HEK293T (cell line): ENCODE measurements at regions not wholly inside any gene's neighbourhood (a gene's known extent, or its start where the extent isn't known, plus 50 kb on each side); places are given as distances from the start of the nearest gene placed in this dataset.

Experiments used
- CTCF ChIA-PET: fragments of 350-600 bp; formaldehyde crosslinking; extraction: SDS; loops from one replicate; lab custom pipeline; 2021; ENCODE audit warnings: antibody characterized with exemption, inconsistent platforms; lab: Yijun Ruan, JAX
- POLR2A ChIA-PET: fragments of 350-600 bp; formaldehyde crosslinking; extraction: SDS; loops from one replicate; lab custom pipeline; 2020; ENCODE audit warnings: antibody characterized with exemption, inconsistent platforms; lab: Yijun Ruan, JAX
- DNase-seq: peaks from one replicate; pipeline ENCODE4 v3.0.0; 2012; ENCODE audit warnings: mixed read lengths; ENCODE audit errors: extremely low spot score
- ARNT ChIP-seq: fragments of 450-650 bp; IDR thresholded peaks from 2 replicates; pipeline ENCODE4 v1.6.1; 2017; ENCODE audit warnings: mild to moderate bottlenecking
- BHLHE40 ChIP-seq: fragments of 450-650 bp; IDR thresholded peaks from 2 replicates; pipeline ENCODE4 v1.6.1; 2016; ENCODE audit warnings: mild to moderate bottlenecking, moderate library complexity, borderline replicate concordance
- CTBP1 ChIP-seq: fragments of 450-650 bp; IDR thresholded peaks from 2 replicates; pipeline ENCODE4 v1.6.1; 2016; ENCODE audit warnings: borderline replicate concordance
- ELF4 ChIP-seq: fragments of 450-650 bp; IDR thresholded peaks from 2 replicates; pipeline ENCODE4 v1.6.1; 2017; ENCODE audit warnings: antibody characterized with exemption
- FOXA1 ChIP-seq: fragments of 450-650 bp; IDR thresholded peaks from 2 replicates; pipeline ENCODE4 v1.6.1; 2016; ENCODE audit warnings: mild to moderate bottlenecking
- FOXK2 ChIP-seq: fragments of 450-650 bp; IDR thresholded peaks from 2 replicates; pipeline ENCODE4 v1.6.1; 2016; ENCODE audit warnings: mild to moderate bottlenecking
- FOXM1 ChIP-seq: fragments of 450-650 bp; IDR thresholded peaks from 2 replicates; pipeline ENCODE4 v1.6.1; 2017; ENCODE audit warnings: mild to moderate bottlenecking, borderline replicate concordance
- HDGF ChIP-seq: fragments of 450-650 bp; IDR thresholded peaks from 2 replicates; pipeline ENCODE4 v1.6.1; 2017; ENCODE audit warnings: antibody characterized with exemption, borderline replicate concordance
- L3MBTL2 ChIP-seq: fragments of 450-650 bp; conservative IDR thresholded peaks from 2 replicates; pipeline ENCODE4 v1.6.1; 2016; ENCODE audit warnings: mild to moderate bottlenecking
- LEF1 ChIP-seq: fragments of 450-650 bp; IDR thresholded peaks from 2 replicates; pipeline ENCODE4 v1.6.1; 2017; ENCODE audit warnings: mild to moderate bottlenecking, borderline replicate concordance
- NFRKB ChIP-seq: fragments of 450-650 bp; IDR thresholded peaks from 2 replicates; pipeline ENCODE4 v1.6.1; 2016; ENCODE audit warnings: mild to moderate bottlenecking, moderate library complexity
- PKNOX1 ChIP-seq: fragments of 450-650 bp; IDR thresholded peaks from 2 replicates; pipeline ENCODE4 v1.6.1; 2016
- SP1 ChIP-seq: fragments of 450-650 bp; IDR thresholded peaks from 2 replicates; pipeline ENCODE4 v1.6.1; 2017
- SUZ12 ChIP-seq: fragments of 450-650 bp; IDR thresholded peaks from 2 replicates; pipeline ENCODE4 v1.6.1; 2016; ENCODE audit warnings: mild to moderate bottlenecking
- TARDBP ChIP-seq: fragments of 450-650 bp; IDR thresholded peaks from 2 replicates; pipeline ENCODE4 v1.6.1; 2016
- ZNF384 ChIP-seq: fragments of 450-650 bp; IDR thresholded peaks from 2 replicates; pipeline ENCODE4 v1.6.1; 2016

DNA sequence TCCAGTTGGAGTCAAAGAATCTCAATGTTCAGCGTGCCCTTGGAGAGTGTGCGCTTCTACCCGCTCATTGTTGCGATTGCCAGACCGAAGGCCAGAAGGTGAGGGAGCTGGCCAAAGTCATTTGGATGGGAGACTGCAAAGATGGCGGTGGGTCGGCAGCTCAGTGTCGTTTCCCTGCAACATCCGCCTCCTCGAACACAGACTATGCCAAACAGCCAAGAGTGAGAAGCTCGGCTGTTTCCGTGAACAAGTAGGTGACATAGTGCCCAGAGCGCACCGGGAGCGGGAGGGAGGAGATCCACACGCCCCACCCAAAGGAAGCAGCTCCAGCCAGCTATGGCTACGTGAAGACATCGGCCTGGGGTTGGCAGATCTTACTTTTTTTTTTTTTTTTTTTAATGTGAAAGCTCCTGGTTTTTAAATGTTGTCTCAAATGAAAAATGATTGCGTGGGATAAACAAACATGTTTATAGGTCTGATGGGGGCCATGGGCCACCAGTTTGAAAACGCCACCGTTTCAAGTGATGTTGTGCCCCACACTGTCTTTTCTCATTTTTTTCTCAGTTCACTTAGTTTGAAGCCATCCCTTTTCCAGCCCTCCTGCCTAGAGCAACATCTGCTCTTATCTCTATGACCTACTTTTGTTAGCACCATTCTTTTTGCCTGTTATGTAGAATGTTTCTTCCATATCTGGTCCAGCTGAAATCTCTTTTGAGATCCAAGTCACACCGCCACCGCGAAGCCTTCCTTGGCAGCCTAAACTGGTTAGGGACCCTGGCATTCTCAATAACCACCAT is 682.4 kb downstream of the RNF144A start:
- POLR2A ChIA-PET, result no interaction called here

GRCh38 chr2:7601990-7602389 is 684.8 kb downstream of the RNF144A start:
- CTCF ChIA-PET, result no interaction called here
- no peak for DNase-seq
- TF ChIP-seq ELF4 (no peak), PKNOX1 (no peak), CTBP1 (no peak), NFRKB (no peak), LEF1 (no peak), FOXM1 (no peak), FOXK2 (no peak), SUZ12 (no peak)
- POLR2A ChIA-PET, result no interaction called here

More for the DNA sequence above, 682.4 kb downstream of the RNF144A start:
- TF ChIP-seq SP1 (no peak), FOXK2 (no peak)
- no peak for DNase-seq
- CTCF ChIA-PET, result interaction anchor here (0.6 kb wide), 1 partner anchor 826 kb away, joined by 4 read pairs; no protein-coding TSS in a partner anchor

DNA sequence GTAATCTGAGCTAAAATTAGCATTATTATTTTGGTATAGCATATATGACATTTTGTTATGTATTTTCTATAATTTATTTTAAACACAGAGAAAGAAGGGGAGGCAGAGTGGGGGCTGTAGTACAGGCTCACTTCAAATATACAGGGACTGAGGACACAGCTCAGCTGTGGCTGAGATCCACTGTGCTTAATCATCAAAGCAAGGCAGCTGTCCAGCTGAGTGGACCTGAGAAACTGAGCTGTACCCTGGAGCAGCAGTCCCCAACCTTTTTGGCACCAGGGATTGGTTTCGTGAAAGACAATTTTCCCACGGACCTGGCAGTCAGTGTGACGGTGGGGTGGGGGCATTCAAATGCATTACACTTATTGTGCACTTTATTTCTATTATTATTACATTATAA is 687.2 kb downstream of the RNF144A start:
- POLR2A ChIA-PET, result no interaction called here
- CTCF ChIA-PET, result no interaction called here
- no peak for DNase-seq
- TF ChIP-seq PKNOX1 (no peak), SP1 (no peak), FOXA1 (no peak), LEF1 (no peak), ELF4 (no peak), L3MBTL2 (no peak), TARDBP (no peak), NFRKB (no peak), SUZ12 (no peak), ARNT (no peak)

- ChIA-PET CTCF (interaction anchor here (0.6 kb wide), 1 partner anchor 254 kb away, joined by 3 read pairs; no protein-coding TSS in a partner anchor), POLR2A (no interaction called here)
- no peak for DNase-seq
- no peak for TF ChIP-seq ZNF384
- no peak for TF ChIP-seq NFRKB
- no peak for TF ChIP-seq ELF4
- no peak for TF ChIP-seq HDGF
- no peak for TF ChIP-seq BHLHE40
- no peak for TF ChIP-seq SUZ12
- no peak for TF ChIP-seq PKNOX1
- TF ChIP-seq ARNT, result no peak
- TF ChIP-seq L3MBTL2, result no peak
- no peak for TF ChIP-seq FOXA1
- no peak for TF ChIP-seq FOXK2
- no peak for TF ChIP-seq LEF1
- no peak for TF ChIP-seq TARDBP
These were observed 690.4 kb downstream of the RNF144A start for GRCh38 chr2:7607441-7608173.

GRCh38 chr2:7609556-7609955 is 692.3 kb downstream of the RNF144A start:
- POLR2A ChIA-PET, result no interaction called here
- CTCF ChIA-PET, result no interaction called here
- TF ChIP-seq HDGF, result no peak
- no peak for DNase-seq

GRCh38 chr2:7609974-7610373 is 692.8 kb downstream of the RNF144A start:
- ChIA-PET POLR2A (no interaction called here), CTCF (no interaction called here)
- DNase-seq, result no peak
- TF ChIP-seq CTBP1 (no peak), L3MBTL2 (no peak), LEF1 (no peak), ZNF384 (no peak), FOXA1 (no peak), ARNT (no peak), SP1 (no peak), FOXM1 (no peak), SUZ12 (no peak), HDGF (no peak), BHLHE40 (no peak), NFRKB (no peak)
